GDM1 (cell line): ENCODE measurements at regions not wholly inside any gene's neighbourhood (a gene's known extent, or its start where the extent isn't known, plus 50 kb on each side); places are given as distances from the start of the nearest gene placed in this dataset.
"Not testable (repeated sequence)": the region's sequence is repeated elsewhere in the genome, so short reads cannot be mapped to it uniquely, and the experiment has no call there.

ENCODE experiments used
- DNase-seq: peaks from one replicate; lab custom pipeline; 2025; lab: John Stamatoyannopoulos, UW

DNA sequence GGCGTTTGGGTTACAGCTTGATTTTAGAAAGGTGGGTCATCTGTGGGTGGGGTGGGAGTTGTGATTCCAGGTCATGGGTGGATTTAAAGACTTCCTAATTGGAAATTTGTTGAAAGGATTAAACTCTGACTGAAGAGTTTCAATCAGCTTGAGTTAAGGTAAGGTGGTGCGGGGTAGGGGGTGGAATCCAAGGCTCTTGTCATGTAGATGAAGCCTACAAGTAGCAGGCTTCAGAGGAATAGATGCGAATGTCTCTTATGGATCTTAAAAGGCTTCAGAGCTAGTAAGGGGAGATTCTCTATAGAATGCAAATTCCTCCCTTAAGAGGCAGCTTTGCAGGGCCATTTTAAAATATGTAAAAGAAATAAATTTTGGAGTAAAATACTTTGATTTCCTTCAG lies 645.3 kb downstream of the FRK start:
- DNase-seq, result no peak

DNA sequence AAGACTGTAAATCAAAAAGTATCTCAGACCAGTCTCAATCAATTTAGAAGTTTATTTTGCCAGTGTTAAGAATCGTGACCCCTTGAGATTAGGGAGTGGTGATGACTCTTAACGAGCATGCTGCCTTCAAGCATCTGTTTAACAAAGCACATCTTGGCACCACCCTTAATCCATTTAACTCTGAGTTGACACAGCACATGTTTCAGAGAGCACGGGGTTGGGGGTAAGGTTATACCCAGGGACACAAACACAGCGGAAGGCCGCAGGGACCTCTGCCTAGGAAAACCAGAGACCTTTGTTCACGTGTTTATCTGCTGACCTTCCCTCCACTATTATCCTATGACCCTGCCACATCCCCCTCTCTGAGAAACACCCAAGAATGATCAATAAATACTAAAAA lies 645.8 kb downstream of the FRK start:
- DNase-seq, result not testable (repeated sequence)

DNA sequence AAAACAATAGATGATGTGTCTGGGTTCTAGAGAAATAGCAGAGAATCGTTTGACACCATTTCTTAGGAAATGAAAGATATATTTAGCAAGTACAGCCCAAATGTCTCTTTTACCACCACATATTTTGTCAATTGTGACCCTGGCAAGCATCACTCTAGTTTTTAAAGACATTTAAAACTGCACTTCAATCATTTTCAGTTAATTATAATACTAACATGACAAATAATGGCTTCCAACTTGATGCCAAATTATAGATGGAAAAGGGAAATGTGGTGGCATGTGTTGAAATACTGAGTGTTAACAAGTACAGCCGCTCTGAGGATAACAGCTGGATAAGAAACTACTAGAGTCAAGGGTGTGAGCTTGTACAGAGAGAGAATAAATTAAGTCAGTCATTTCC lies 648.9 kb downstream of the FRK start:
- no peak for DNase-seq

DNA sequence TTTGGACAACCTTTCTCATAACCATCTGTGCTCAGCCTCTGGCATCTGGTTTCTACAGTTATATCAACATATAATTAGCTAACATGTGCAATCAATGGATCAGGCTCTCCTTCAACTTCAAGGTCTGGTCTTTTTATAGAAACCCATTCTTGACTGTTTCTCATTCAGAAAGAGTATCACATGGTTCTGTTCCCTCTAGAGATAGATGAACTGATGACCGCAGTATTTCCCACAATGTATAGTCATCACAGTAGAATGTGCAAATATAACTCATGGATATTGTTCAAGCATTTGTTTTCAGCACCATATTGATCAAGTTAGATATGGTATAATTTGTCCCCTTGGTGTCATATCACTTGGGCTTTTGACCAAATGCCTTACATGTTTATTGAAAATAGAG lies 656.2 kb downstream of the FRK start:
- no peak for DNase-seq

DNA sequence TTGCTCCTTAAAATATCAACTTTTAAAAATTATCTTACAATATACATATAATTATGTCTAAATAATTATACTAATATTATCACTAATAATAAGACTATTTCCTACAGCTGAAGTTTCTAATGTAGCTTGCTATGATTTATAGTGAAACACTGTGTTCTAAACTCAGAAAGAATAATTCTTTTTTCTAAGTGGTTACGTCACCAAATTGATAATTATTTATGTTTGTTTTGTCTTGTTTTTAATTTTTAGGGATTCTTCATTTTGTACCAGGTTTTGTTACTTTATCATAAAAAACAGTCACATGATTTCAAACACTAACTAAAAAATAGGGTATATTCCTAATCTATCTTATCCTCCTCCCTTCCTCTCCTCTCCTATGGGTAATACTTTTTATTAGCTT lies 662.1 kb downstream of the FRK start:
- no peak for DNase-seq

DNA sequence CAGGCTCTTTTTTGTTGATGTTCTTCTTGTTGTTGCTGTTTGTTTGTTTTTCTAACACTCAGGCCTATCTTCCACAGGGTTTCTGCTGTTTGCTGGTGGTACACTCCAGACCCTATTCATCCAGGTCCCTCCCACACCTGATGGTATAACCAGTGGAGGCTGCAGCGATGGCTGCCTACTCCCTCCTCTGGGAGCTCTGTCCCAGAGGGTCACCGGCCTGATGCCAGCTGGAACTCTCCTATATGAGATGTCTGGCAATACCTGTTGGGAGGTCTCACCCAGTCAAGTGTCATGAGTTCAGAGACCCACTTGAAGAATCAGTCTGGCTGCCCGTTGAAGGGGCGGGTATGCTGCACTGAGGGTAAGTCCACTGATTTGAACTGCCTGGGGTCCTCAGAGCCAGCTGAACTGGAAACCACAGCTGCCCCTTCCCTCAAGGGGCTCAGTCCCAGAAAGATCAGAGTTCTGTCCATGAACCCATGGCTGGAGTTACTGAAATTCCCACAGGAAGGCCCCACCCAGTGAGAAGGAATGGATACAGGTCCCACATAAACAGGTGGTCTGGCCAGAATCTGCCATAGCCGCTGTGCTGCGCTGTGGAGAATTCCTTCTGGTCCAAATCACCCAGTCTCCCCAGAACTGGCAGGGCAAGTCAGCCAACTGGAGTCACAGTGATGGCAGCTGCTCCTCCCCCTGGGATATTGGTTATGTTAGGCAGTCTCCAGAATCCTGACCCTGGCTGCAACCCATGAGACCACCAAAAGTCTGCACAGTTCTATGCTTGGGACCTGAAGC lies 664.4 kb downstream of the FRK start:
- no peak for DNase-seq

DNA sequence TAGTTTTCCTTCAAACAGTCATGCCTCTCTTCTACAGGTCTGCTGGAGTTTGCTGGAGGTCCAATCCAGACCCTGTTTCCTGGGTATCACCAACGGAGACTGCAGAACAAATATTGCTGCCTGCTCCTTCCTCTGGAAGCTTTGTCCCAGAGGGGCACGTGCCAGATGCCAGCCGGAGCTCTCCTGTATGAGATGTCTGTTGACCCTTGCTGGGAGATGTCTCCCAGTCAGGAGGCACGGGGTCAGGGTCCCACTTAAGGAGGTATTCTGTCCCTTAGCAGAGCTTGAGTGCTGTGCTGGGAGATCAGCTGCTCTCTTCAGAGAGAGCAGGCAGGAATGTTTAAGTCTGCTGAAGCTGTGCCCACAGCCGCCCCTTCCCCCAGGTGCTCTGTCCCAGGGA lies 666.9 kb downstream of the FRK start:
- DNase-seq, result no peak

DNA sequence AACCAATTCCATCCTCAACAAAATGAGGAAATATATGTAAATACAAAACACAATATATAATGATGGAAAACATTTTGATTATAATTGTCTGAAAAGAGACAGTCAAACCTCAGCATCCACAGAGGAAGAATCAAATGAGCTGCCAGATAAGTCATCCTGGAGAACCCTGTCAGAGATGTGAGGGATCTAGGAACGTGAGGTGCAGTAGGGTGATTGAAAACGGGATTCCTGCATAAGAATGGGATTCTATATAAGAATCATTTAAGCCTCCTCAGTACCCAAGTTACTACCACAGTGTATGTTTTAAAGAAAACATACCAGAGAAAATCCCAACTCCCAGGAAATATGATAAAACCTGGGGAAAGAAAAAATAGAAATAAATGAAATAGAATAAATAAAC lies 690.5 kb downstream of the FRK start:
- DNase-seq, result no peak

DNA sequence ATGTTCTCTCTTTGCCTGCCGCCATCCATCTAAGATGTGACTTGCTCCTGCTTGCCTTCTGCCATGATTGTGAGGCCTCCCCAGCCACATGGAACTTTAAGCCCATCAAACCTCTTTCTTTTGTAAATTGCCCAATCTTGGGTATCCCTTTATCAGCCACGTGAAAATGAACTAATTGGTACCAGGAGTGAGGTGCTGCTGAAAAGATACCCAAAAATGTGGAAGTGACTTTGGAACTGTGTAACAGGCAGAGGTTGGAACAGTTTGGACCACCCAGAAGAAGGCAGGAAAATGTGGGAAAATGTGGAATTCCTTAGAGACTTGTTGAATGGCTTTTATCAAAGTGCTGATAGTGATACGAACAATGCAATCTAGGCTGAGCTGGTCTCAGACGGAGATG lies 694.9 kb downstream of the FRK start:
- no peak for DNase-seq

DNA sequence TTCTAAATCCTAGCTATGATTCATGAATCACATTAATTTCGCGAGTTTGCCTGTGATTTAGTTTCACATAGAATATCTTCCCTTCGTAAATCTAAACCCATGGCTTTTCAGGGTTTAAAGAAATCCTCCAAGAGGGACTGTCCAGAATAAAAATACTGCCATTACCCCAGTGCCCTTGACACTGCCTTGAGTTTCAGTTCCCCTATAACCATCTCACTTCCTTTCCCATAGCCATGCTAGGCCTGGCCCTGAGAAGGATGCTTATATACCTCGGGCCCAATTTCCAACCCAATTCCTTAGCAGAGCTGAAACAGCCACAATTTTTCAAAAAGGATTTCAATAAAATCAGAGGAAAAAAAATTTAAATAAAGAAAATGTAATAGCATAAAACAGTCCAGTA lies 697.3 kb downstream of the FRK start:
- DNase-seq, result no peak

DNA sequence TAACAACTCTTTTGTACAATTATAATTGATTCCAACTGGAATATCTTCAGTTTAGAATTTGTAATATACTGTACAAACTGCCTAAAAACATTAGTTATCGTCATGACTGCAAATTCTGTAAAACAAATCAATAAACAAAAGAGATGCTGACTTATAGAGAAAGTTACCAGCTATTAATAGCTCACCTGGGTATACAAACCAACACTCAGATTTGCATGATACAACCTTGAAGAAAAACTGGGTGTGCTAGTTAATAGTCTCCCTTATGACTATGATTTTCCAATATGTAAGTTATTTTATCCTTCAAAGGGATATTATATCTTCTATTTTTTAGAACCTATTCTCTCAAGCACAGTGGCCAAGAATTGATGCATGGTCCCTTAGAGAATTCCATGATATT lies 698.5 kb downstream of the FRK start:
- no peak for DNase-seq

DNA sequence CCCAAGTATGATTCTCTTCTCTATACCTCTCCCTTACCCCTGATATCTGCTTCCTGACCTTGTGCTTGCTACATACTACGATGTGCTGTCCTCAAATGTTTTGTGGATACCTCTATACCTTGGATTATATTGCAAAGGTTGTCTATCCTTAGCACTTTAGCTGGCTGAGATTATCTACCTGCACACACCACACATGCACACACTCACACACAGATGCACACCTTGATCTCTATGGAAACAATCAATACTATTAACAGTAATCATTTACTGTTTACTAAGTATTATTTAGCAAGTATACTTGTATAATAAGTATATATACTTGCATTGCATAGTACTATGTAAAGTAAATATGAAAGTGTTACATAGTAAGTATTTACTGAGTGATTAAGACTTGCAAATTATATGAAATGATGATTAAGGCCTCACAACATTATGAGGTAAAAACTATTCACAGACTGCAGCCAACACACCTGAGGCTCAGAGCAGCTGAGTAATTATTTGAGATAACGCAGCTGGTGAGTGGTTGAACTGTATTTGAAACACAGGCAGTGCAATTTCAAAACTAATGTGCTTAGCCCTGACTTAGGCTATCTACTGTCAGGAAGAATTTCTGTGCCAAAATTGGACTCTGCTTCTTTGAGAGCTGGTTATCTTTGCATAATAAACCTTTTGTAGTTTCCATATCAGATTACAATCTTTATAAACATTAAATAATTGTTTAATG lies 699.9 kb downstream of the FRK start:
- DNase-seq, result no peak

DNA sequence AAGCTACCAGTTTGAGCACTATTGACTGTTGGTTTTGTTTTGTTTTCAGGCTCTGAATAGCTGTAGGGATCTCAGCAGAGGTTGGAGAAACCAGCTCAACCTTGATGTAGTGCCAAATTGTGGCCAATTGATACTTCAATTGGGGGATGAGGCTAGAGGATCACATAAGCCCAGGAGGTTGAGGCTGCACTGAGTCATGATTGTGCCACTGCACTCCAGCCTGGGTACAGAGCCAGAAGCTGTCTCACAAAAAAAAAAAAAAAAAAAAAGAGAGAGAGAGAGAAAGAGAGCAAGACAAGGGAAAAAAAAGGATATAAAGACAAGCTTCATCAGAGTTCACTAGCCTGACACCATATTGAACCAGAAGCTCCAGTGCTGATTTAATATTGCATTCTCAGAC lies 702.1 kb downstream of the FRK start:
- DNase-seq, result no peak

DNA sequence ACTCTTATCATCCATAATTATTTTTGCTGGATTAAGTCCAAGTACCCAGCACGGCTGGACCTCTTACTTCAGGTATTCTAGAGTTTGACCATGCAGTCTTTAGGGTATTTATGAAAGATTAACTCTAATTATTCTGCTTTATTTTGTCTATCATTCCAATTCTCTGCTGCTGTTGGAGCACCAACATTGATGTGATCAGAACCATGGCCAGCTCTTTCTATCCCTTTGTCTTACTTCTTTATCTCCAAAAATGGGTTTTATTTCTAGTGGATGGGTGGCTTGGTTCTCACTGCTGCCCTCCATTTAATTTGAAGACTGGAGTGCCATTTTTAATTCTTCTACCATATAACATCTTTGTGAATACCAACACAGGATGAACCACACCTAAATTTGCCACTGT lies 704.3 kb downstream of the FRK start:
- no peak for DNase-seq

DNA sequence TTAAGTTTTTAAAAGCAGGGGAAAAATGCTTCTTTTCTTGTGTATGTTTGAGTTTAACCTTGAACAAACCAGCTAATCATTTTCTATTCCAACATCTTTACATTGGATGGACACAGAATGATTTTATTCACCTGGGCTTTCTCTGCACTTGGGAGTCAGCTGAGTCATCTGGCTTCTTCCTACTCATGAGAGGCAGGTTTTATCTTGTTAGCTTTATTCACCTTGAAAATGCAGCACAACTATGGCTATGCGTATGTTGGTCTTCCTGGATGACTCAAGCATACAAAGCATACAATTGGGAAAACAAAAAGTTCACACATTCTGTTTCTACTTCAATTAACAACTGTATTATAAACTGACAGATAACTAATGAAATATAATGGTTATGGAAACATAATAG lies 737.7 kb downstream of the FRK start:
- no peak for DNase-seq

DNA sequence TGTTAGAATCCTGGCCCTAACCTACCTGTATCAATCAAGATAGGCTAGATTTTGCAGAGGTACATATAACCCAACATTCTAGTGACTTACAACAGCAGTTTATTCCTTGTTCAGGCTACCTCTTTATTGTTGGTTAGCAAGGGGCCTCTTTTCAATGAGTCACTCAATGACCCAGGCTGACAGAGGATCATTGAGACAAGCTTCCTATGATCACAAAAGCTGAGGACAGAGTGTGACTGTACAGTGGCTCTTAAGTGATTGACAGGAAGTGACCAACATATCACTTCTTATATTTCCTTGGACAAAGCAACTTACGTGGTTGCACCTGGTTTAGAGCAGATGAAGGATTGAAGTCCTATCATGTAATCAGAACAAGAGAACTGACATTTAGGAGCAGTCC lies 740.9 kb downstream of the FRK start:
- DNase-seq, result no peak

DNA sequence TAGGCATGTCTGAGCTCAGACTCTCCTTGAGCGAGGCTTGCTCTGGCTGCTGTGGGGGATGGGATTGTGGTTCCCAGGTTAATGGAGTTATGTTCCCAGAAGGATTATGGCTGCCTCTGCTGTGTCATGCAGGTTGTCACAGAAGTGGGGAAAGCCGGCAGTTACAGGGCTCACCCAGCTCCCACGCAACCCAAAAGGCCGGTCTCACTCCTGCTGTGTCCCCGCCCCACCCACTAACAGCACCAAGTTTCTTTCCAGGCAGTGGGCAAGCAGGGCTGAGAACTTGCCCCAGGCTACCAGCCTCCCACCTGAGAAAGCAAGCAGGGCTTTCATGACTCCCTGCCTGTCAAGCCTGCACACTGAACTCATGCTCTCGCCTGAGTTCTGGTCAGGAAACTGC lies 750.5 kb downstream of the FRK start:
- no peak for DNase-seq

DNA sequence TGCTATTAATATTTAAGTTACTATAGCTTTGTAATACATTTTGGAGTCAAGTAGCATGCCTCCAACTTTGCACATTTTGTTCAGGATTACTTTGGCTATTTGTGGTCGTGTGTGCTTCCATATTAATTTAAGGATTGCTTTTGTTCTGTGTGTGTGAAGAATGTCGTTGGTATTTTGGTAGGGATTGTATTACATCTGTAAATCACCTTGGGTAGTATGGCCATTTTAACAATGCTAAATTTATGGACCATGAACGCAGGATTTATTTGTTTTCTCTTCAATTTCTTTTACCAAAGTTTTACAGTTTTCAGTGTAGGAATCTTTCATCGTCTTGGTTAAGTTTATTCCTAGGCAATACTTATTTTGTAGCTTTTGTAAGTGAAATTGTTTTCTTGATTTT lies 758.0 kb downstream of the FRK start:
- DNase-seq, result no peak

DNA sequence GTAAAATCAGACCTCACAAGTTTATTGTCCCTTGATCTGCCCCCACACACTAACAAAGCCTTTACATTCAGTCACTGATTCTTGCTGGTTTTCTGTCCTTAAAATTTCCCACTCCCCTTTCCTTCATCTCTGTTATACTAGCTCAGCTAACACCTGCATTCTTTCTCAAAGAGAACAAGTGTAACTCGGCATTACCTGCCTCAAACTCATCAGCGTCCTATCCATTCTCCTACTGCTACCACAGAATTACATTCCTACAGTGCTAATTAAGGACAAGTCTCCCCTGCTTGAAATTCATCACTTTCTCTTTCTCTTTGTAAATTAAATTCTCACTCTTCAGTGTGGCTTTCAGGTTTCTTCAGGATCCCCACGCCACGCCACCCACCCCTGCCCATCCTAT lies 773.2 kb downstream of the FRK start:
- no peak for DNase-seq

DNA sequence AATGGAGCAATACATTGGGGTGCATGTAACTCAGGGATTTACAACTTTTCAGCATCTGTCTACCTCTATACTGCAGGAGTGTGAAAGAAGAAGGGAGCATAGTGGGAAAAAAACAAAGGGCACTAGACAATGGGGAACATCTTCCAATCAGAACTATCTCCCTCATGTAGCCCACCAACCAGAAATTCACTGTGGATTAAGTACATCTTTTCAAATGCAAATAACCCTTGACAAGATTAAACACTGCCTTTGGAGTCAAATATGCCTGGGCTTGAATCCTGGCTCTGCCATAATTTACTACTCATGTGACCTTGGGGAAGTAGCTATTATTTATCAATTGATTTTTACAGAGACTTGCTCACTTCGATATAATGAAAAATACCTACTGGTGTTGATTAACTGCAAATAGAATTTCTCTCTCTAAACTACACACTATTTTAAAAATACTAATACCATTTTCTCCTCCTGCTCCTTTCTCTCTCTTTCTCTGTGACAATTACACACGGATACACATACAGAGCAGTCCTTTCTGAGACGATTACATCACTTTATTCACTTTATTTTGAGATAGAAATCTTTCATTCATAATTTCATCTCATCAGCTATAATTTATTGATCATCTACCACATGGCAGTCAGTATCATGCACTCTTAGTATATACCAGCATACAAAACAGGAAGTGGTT lies 783.7 kb downstream of the FRK start:
- no peak for DNase-seq

DNA sequence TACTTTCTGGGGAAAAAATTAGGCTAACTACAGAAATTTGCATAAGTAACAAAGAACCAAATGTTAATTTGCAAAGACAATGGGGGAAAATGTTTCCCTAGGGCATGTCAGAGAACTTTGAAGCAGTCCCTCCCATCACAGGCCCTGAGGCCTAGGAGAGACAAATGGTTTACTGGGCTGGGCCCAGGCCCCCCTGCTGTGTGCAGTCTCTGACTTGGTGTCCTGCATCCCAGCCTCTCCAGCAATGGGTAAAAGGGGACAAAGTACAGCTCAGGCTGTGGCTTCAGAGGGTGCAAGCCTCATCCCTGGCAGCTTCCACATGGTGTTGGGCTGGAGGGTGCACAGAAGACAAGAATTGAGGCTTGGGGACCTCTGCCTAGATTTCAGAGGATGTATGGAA lies 788.4 kb downstream of the FRK start:
- DNase-seq, result no peak

DNA sequence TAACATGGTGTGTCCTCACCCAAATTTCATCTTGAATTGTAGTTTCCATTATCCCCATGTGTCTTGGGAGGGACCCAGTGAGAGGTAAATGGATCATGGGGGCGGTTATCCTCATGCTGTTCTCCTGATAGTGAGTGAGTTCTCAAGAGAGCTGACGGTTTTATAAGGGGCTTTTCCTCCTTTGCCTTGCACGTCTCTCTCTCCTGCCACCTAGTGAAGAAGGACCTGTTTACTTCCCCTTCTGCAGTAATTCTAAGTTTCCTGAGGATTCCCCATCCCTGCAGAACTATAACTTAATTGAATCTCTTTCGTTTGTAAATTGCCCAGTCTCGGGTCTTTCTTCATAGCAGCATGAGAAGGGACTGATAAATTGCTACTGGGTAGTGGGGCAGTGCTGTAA lies 789.3 kb downstream of the FRK start:
- DNase-seq, result no peak

DNA sequence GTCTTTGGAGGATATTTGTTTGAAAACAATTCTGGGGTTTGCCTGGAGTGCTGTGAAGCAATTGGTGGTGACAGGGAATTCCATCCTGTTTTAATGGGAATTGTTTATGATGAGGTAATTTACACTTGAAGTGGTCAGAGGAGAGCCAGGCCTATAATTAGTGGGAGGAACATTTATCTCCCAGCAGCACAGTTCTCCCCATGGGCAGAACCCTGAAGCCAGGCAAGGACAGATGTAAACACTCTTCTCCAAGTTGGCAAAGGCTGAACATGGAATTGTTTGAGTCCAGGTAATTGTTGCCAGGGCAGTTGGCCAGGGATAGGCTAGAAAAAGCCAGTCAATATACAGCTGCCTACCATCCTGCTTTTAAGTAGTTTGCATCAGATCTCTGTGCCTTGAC lies 789.7 kb downstream of the FRK start:
- no peak for DNase-seq
